HL-60 (cell line): ENCODE measurements at regions not wholly inside any gene's neighbourhood (a gene's known extent, or its start where the extent isn't known, plus 50 kb on each side); places are given as distances from the start of the nearest gene placed in this dataset.
A peak's percentile ranks its signal among the peaks of the same experiment; 100 is the strongest.

Experiments
- DNase-seq, 2 experiments: peaks; one replicate each; pipeline ENCODE4 v3.0.0-alpha.2; 2010 to 2020; ENCODE audit warnings: low read depth in 1 of 2, low spot score in 1 of 2
- H3K27ac ChIP-seq: fragments of 250-450 bp; sonication (Bioruptor Pico); replicated peaks from 2 replicates; pipeline ENCODE4 v1.5.1; 2020; ENCODE audit warnings: mild to moderate bottlenecking, moderate library complexity
- H3K27me3 ChIP-seq: fragments of 250-450 bp; sonication (Bioruptor Pico); 2 replicates; pipeline ENCODE4 v1.5.1; 2021; ENCODE audit warnings: mild to moderate bottlenecking, moderate library complexity; ENCODE audit not compliant: insufficient read depth, poor library complexity, severe bottlenecking
- H3K4me3 ChIP-seq: replicated peaks from 2 replicates; pipeline ENCODE4 v1.5.1; 2011; ENCODE audit warnings: mild to moderate bottlenecking, control low read depth, low read length; ENCODE audit not compliant: insufficient read depth
- GABPA ChIP-seq: IDR thresholded peaks from 2 replicates; pipeline ENCODE4 v1.6.1; 2012; ENCODE audit warnings: low read depth
- POLR2AphosphoS5 ChIP-seq: IDR thresholded peaks from 2 replicates; pipeline ENCODE4 v1.6.1; 2012; ENCODE audit warnings: low read depth
- SPI1 ChIP-seq: IDR thresholded peaks from 2 replicates; pipeline ENCODE4 v1.6.1; 2012; ENCODE audit warnings: low read depth, mild to moderate bottlenecking, borderline replicate concordance
- TF ChIP-seq, protein P1 (sequence below): IDR thresholded peaks from one replicate; pipeline ENCODE4 v1.5.1; 2011; ENCODE audit warnings: low read length, control low read depth, inconsistent platforms; ENCODE audit not compliant: insufficient read depth
- TF ChIP-seq, protein P2 (sequence below): IDR thresholded peaks from 2 replicates; pipeline ENCODE4 v1.6.1; 2012; ENCODE audit warnings: low read depth; ENCODE audit not compliant: insufficient replicate concordance

DNA sequence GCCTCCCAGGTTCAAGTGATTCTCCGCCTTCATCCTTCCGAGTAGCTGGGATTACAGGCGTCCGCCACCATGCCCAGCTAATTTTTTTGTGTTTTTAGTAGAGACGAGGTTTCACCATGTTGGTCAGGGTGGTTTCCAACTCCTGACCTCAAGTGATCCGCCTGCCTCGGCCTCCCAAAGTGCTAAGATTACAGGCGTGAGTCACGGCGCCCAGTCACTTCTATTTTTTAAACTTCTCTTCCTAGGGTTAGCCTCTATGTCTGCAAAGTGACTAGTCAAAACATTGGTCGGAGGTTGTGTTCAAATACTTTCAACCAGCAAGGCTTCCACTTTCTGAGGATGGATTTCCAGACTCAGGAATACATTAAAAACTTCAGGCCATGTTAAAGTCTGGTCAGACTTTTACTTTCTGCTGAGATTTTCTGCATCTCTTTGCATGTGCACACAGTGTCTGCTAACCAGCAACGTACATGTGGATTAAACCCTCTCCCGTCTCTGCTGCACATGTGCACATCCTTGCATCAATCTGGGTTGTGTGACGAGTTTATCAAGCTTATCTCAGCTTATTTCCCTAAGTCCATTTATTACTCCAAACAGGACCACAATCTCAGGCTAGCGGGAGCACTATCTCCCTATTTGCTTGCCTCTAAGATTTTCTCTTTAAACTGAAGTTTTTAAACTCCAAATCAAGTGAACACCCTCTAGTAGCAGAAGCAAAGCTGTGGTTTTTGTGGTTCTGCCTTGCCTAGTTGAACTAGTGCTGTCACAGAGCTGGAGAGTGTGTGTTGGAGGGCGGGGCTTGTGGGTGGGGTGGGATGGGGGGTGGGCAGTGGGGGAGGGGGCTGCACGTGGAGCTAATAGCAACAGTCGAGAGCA lies 525.2 kb upstream of the GOT2 start:
- Histone ChIP-seq H3K27ac (no peak overlapping the region), H3K4me3 (no peak overlapping the region), H3K27me3 (no peaks in the 10 kb centered on the region)
- TF ChIP-seq SPI1 (no peak), GABPA (no peak), POLR2AphosphoS5 (no peak)
- TF ChIP-seq, protein P1, sequence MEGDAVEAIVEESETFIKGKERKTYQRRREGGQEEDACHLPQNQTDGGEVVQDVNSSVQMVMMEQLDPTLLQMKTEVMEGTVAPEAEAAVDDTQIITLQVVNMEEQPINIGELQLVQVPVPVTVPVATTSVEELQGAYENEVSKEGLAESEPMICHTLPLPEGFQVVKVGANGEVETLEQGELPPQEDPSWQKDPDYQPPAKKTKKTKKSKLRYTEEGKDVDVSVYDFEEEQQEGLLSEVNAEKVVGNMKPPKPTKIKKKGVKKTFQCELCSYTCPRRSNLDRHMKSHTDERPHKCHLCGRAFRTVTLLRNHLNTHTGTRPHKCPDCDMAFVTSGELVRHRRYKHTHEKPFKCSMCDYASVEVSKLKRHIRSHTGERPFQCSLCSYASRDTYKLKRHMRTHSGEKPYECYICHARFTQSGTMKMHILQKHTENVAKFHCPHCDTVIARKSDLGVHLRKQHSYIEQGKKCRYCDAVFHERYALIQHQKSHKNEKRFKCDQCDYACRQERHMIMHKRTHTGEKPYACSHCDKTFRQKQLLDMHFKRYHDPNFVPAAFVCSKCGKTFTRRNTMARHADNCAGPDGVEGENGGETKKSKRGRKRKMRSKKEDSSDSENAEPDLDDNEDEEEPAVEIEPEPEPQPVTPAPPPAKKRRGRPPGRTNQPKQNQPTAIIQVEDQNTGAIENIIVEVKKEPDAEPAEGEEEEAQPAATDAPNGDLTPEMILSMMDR: no peak
- TF ChIP-seq, protein P2, sequence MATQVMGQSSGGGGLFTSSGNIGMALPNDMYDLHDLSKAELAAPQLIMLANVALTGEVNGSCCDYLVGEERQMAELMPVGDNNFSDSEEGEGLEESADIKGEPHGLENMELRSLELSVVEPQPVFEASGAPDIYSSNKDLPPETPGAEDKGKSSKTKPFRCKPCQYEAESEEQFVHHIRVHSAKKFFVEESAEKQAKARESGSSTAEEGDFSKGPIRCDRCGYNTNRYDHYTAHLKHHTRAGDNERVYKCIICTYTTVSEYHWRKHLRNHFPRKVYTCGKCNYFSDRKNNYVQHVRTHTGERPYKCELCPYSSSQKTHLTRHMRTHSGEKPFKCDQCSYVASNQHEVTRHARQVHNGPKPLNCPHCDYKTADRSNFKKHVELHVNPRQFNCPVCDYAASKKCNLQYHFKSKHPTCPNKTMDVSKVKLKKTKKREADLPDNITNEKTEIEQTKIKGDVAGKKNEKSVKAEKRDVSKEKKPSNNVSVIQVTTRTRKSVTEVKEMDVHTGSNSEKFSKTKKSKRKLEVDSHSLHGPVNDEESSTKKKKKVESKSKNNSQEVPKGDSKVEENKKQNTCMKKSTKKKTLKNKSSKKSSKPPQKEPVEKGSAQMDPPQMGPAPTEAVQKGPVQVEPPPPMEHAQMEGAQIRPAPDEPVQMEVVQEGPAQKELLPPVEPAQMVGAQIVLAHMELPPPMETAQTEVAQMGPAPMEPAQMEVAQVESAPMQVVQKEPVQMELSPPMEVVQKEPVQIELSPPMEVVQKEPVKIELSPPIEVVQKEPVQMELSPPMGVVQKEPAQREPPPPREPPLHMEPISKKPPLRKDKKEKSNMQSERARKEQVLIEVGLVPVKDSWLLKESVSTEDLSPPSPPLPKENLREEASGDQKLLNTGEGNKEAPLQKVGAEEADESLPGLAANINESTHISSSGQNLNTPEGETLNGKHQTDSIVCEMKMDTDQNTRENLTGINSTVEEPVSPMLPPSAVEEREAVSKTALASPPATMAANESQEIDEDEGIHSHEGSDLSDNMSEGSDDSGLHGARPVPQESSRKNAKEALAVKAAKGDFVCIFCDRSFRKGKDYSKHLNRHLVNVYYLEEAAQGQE: no peak
- DNase-seq: peak in 1 of 2 experiments; percentile 63

DNA sequence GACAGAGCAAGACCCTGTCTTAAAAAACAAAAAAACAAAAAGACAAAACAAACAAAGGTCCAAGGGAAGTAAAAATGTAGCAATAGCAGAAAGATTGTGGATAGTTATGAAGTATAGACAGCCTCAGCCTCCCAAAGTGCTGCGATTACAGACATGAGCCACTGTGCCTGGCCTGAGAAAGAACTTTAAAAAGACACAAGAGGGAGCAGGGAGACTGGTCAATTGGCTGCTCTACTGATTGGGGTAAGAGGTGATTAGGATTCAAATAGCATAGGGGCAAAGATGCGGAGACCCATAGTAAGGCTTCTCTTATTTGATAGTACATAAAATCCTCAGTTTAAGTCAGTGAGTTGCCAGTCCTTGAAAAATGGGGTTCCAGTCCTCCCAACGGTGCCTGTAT lies 518.2 kb upstream of the GOT2 start:
- Histone ChIP-seq H3K27ac (no peak overlapping the region), H3K27me3 (no peaks in the 10 kb centered on the region), H3K4me3 (no peak overlapping the region)
- no peak for DNase-seq
- TF ChIP-seq SPI1 (no peak), GABPA (no peak), POLR2AphosphoS5 (no peak)
- TF ChIP-seq, protein P1: no peak
- TF ChIP-seq, protein P2: no peak

DNA sequence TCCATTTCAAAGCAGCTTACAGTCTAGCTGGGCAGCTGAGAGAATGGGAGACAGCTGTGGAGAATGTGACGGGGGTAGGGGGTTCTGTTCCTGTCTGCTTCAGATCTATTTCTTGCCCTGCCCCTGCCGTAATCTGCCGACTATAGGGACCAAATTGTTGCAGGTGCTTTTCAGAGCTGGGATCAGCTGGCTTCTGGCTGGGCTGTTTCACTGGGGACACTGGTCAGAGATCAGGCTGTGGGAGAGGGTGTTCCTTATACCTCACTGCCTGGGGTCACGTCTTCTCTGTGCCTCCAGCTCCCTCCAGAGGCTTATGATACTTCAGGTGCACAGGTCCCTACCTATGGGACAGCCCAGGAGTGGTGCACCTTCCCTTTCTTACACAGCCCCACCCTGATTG lies 514.9 kb upstream of the GOT2 start:
- Histone ChIP-seq H3K4me3 (no peak overlapping the region), H3K27ac (no peak overlapping the region), H3K27me3 (no peaks in the 10 kb centered on the region)
- DNase-seq: no peak
- TF ChIP-seq, protein P2: no peak
- TF ChIP-seq POLR2AphosphoS5 (no peak), GABPA (no peak), SPI1 (no peak)
- TF ChIP-seq, protein P1: no peak
